ENCODE measurements at regions not wholly inside any gene's neighbourhood (a gene's known extent, or its start where the extent isn't known, plus 50 kb on each side); places are given as distances from the start of the nearest gene placed in this dataset.
A peak's percentile ranks its signal among the peaks of the same experiment; 100 is the strongest.

DNA sequence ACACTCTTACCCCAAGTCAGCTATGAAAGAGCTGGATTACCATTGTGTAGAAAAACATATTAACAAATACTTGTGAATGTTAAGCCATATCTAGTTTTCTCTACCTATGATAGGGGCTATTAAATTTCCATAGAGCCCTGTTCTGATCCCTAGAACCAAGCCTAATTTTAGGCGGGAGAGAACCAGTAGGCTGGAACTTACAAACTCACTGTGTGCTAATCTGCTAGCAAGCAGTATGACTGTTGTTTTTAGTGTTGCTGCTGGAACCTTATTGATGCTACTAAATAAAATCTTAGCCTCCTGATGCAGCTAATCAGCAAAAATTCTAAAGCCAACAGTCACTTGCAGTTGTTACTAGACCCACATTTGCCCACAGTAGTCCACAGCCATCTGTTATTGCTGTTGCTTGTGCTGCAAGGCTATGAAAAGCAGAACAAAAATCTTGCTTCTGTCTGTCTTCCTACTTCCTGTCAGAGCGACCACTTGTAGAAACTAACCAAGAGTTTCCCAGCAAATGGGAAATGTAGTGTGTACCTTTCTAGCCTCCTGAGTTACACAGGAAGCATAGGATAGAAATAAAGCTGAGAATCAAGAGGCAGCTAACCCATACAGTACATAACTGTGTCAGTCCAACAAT is 368.4 kb downstream of the ARL4A start:
- Histone ChIP-seq H3K9me2 (replicated peaks; ENCODE audit: insufficient read depth, low read length) (no peaks in the 10 kb centered on the region), H4K20me1 (ENCODE audit: insufficient read depth, low read length) (no peaks in the 10 kb centered on the region), H3K4me1 (ENCODE audit: low read length) (peaks cover 12% of the 10 kb centered on the region), H3K4me2 (ENCODE audit: low read depth, low read length) (no peak overlapping the region), H3F3A (ENCODE audit: insufficient read depth, low read length) (no peaks in the 10 kb centered on the region), H3K4me3 (ENCODE audit: low read length) (no peak overlapping the region), H2AFZ (ENCODE audit: low read length) (no peak overlapping the region), H3K36me3 (replicated peaks; ENCODE audit: insufficient read depth, low read length) (no peaks in the 10 kb centered on the region; the same call in 1 of the 2 replicates), H3K9ac (ENCODE audit: low read length) (no peak overlapping the region), H3K79me2 (ENCODE audit: low read length) (no peaks in the 10 kb centered on the region), H3K9me3 (replicated peaks; ENCODE audit: insufficient read depth, low read length) (no peaks in the 10 kb centered on the region), H3K27ac (ENCODE audit: low read length) (no peak overlapping the region), H3K27me3 (replicated peaks; ENCODE audit: insufficient read depth, low read length) (no peaks in the 10 kb centered on the region)
- DNase-seq = no peak
- TF ChIP-seq CTCF (IDR thresholded peaks at IDR 0.05; ENCODE audit: low read length) (no peak), EZH2 (optimal IDR thresholded peaks at IDR 0.05; ENCODE audit: low read depth, low read length) (no peak), EZH2phosphoT487 (IDR thresholded peaks at IDR 0.05; ENCODE audit: low read length) (no peak)

DNA sequence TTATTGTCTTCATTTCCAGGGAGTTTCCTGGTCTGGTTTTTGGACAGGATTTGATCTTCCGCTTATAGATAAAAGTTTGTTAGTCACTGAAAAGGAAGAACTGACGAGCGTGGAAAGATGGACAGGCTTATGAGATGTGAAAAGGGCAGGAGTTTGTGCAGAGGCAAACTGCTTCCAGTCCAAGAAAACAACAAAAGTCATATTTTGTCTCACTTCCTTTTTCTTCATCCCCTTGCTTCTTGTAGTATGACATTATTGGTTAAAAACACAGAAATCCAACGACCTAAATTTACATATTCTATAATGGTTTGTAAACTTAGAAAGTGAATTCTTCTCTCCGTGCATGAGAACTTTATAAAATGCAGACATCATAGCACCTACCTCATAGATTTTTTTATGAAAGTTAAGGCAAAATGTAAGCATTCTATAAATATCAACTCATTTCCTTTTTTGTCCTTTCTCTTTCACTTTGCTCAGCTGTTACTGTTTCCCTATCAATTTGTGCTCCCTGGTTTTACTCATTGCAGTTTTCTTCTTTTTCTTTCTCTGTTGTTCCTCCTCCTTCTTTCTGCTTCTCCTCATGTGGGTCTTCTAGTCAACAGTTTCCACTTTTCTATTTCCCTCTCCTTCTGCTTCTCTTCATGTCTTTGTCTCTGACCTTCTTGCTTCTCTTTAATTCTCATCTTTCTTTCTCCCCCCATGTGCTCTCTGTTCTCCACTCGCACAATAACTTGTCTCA is 370.2 kb downstream of the ARL4A start:
- Histone ChIP-seq H3K9ac (ENCODE audit: low read length) (peak overlapping the region; percentile 12; the same call in 1 of the 2 replicates), H3K9me3 (replicated peaks; ENCODE audit: insufficient read depth, low read length) (no peaks in the 10 kb centered on the region), H3K27me3 (replicated peaks; ENCODE audit: insufficient read depth, low read length) (no peaks in the 10 kb centered on the region), H3K9me2 (replicated peaks; ENCODE audit: insufficient read depth, low read length) (no peaks in the 10 kb centered on the region), H3K27ac (ENCODE audit: low read length) (peak overlapping the region; percentile 60; the same call in 1 of the 2 replicates), H4K20me1 (ENCODE audit: insufficient read depth, low read length) (no peaks in the 10 kb centered on the region), H3K4me1 (ENCODE audit: low read length) (peaks cover 12% of the 10 kb centered on the region), H3F3A (ENCODE audit: insufficient read depth, low read length) (no peaks in the 10 kb centered on the region), H3K4me2 (ENCODE audit: low read depth, low read length) (peak overlapping the region; percentile 62), H3K36me3 (replicated peaks; ENCODE audit: insufficient read depth, low read length) (no peaks in the 10 kb centered on the region), H3K4me3 (ENCODE audit: low read length) (peak overlapping the region; percentile 49), H2AFZ (ENCODE audit: low read length) (peak overlapping the region; percentile 71), H3K79me2 (ENCODE audit: low read length) (no peaks in the 10 kb centered on the region)
- peak; percentile 41 for DNase-seq
- TF ChIP-seq EZH2 (optimal IDR thresholded peaks at IDR 0.05; ENCODE audit: low read depth, low read length) (no peak), CTCF (IDR thresholded peaks at IDR 0.05; ENCODE audit: low read length) (no peak), EZH2phosphoT487 (IDR thresholded peaks at IDR 0.05; ENCODE audit: low read length) (no peak)

DNA sequence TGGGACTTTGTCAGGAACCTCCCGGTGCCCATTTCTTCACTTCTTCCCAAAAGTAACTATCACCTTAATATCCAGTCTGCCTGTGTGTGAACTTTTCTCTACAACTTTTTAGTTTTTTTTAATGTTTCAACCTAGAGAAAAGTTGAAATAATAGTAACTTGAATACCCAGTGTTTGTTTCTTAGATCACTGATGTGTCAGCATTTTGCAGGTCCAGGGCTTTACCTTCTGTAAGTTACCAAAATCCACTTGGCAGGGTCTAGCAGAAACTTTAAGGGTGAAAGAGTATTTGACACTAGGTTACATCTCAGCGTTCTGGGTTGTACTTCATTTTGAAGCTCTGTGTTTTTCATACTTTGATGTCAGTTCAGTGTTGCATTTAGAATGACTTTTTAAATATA is 372.7 kb downstream of the ARL4A start:
- Histone ChIP-seq H3K27ac (ENCODE audit: low read length) (no peak overlapping the region), H3K4me3 (ENCODE audit: low read length) (no peak overlapping the region), H3K4me2 (ENCODE audit: low read depth, low read length) (no peak overlapping the region), H3K9me3 (replicated peaks; ENCODE audit: insufficient read depth, low read length) (no peaks in the 10 kb centered on the region), H3K27me3 (replicated peaks; ENCODE audit: insufficient read depth, low read length) (no peaks in the 10 kb centered on the region), H3K9me2 (replicated peaks; ENCODE audit: insufficient read depth, low read length) (no peaks in the 10 kb centered on the region), H3K9ac (ENCODE audit: low read length) (no peak overlapping the region), H3K79me2 (ENCODE audit: low read length) (no peaks in the 10 kb centered on the region), H4K20me1 (ENCODE audit: insufficient read depth, low read length) (no peaks in the 10 kb centered on the region), H3K4me1 (ENCODE audit: low read length) (peaks cover 12% of the 10 kb centered on the region), H2AFZ (ENCODE audit: low read length) (no peak overlapping the region), H3F3A (ENCODE audit: insufficient read depth, low read length) (no peaks in the 10 kb centered on the region), H3K36me3 (replicated peaks; ENCODE audit: insufficient read depth, low read length) (no peaks in the 10 kb centered on the region)
- DNase-seq = no peak
- TF ChIP-seq CTCF (IDR thresholded peaks at IDR 0.05; ENCODE audit: low read length) (no peak), EZH2 (optimal IDR thresholded peaks at IDR 0.05; ENCODE audit: low read depth, low read length) (no peak), EZH2phosphoT487 (IDR thresholded peaks at IDR 0.05; ENCODE audit: low read length) (no peak)
